ENCODE measurements at regions not wholly inside any gene's neighbourhood (a gene's known extent, or its start where the extent isn't known, plus 50 kb on each side); places are given as distances from the start of the nearest gene placed in this dataset.

- no peak for TF ChIP-seq REST (IDR thresholded peaks at IDR 0.05)
- TF ChIP-seq NPAS2 (CRISPR knock-in tag; IDR thresholded peaks at IDR 0.05; ENCODE audit: borderline replicate concordance): no peak
- TF ChIP-seq POLR2AphosphoS2 (conservative IDR thresholded peaks at IDR 0.05; ENCODE audit: low read length): no peak
- no peak for TF ChIP-seq ZSCAN20 (CRISPR knock-in tag; IDR thresholded peaks at IDR 0.05)
- no peak for TF ChIP-seq BHLHE40 (IDR thresholded peaks at IDR 0.05; ENCODE audit: low read depth, low read length)
- no peak for TF ChIP-seq FOSL2 (IDR thresholded peaks at IDR 0.05)
- no peak for TF ChIP-seq FOSL2 (CRISPR knock-in tag; IDR thresholded peaks at IDR 0.05)
Measured at GRCh38 chr1:229815076-229815475, 189.0 kb downstream of the URB2 start (continued).

- WGBS (ENCODE audit: missing lambda C conversion rate): 2% methylated on average over 2 of the region's 2 CpGs
- no peaks in the 10 kb centered on the region for H3K4me1 ChIP-seq
- ChIA-PET POLR2A (no interaction called here), CTCF (interaction anchor here (0.6 kb wide), 1 partner anchor 177 kb away, joined by 4 read pairs; no protein-coding TSS in a partner anchor)
- ATAC-seq: no peak
- DNase-seq (ENCODE audit: low read depth in 1 of 2, low spot score in 1 of 2): no peak
- H3K9me3 ChIP-seq: peaks cover 3% of the 10 kb centered on the region; the same call in 2 of the 3 replicates
- H3K4me2 ChIP-seq: no peak overlapping the region
- H3K27ac ChIP-seq: no peak overlapping the region
- no peak overlapping the region for H3K4me3 ChIP-seq
- no peak for FAIRE-seq
- TF ChIP-seq POLR2A (IDR thresholded peaks at IDR 0.05; ENCODE audit: low read length): no peak
- TF ChIP-seq, protein P1, sequence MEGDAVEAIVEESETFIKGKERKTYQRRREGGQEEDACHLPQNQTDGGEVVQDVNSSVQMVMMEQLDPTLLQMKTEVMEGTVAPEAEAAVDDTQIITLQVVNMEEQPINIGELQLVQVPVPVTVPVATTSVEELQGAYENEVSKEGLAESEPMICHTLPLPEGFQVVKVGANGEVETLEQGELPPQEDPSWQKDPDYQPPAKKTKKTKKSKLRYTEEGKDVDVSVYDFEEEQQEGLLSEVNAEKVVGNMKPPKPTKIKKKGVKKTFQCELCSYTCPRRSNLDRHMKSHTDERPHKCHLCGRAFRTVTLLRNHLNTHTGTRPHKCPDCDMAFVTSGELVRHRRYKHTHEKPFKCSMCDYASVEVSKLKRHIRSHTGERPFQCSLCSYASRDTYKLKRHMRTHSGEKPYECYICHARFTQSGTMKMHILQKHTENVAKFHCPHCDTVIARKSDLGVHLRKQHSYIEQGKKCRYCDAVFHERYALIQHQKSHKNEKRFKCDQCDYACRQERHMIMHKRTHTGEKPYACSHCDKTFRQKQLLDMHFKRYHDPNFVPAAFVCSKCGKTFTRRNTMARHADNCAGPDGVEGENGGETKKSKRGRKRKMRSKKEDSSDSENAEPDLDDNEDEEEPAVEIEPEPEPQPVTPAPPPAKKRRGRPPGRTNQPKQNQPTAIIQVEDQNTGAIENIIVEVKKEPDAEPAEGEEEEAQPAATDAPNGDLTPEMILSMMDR (IDR thresholded peaks at IDR 0.05): no peak
- TF ChIP-seq HES2 (IDR thresholded peaks at IDR 0.05): no peak
- TF ChIP-seq ATOH8 (CRISPR knock-in tag; IDR thresholded peaks at IDR 0.05; ENCODE audit: low read depth): no peak
- no peak for TF ChIP-seq JUNB (IDR thresholded peaks at IDR 0.05)
- no peak for TF ChIP-seq MYC (IDR thresholded peaks at IDR 0.05; ENCODE audit: borderline replicate concordance, low read length)
- no peak for TF ChIP-seq EHMT2 (IDR thresholded peaks at IDR 0.05; ENCODE audit: low read depth)
- TF ChIP-seq, protein P2, sequence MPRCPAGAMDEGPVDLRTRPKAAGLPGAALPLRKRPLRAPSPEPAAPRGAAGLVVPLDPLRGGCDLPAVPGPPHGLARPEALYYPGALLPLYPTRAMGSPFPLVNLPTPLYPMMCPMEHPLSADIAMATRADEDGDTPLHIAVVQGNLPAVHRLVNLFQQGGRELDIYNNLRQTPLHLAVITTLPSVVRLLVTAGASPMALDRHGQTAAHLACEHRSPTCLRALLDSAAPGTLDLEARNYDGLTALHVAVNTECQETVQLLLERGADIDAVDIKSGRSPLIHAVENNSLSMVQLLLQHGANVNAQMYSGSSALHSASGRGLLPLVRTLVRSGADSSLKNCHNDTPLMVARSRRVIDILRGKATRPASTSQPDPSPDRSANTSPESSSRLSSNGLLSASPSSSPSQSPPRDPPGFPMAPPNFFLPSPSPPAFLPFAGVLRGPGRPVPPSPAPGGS (IDR thresholded peaks at IDR 0.05): no peak
- no peak for TF ChIP-seq NR3C1 (IDR thresholded peaks at IDR 0.05)
- no peak for TF ChIP-seq TFCP2L1 (CRISPR knock-in tag; IDR thresholded peaks at IDR 0.05)
- no peak for TF ChIP-seq MAFK (IDR thresholded peaks at IDR 0.05; ENCODE audit: partially characterized antibody)
- TF ChIP-seq ESRRA (IDR thresholded peaks at IDR 0.05; ENCODE audit: borderline replicate concordance, low read length): no peak
- no peak for TF ChIP-seq ZSCAN20 (CRISPR knock-in tag; IDR thresholded peaks at IDR 0.05)
- TF ChIP-seq CBX2 (IDR thresholded peaks at IDR 0.05; ENCODE audit: borderline replicate concordance, low read depth): no peak
- no peak for TF ChIP-seq EP300 (IDR thresholded peaks at IDR 0.05)
- no peak for TF ChIP-seq RARB (CRISPR knock-in tag; IDR thresholded peaks at IDR 0.05)
- no peak for TF ChIP-seq SREBF2 (IDR thresholded peaks at IDR 0.05)
- no peak for TF ChIP-seq HOXA7 (CRISPR knock-in tag; IDR thresholded peaks at IDR 0.05)
- TF ChIP-seq, protein P3, sequence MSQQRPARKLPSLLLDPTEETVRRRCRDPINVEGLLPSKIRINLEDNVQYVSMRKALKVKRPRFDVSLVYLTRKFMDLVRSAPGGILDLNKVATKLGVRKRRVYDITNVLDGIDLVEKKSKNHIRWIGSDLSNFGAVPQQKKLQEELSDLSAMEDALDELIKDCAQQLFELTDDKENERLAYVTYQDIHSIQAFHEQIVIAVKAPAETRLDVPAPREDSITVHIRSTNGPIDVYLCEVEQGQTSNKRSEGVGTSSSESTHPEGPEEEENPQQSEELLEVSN (IDR thresholded peaks at IDR 0.05; ENCODE audit: borderline replicate concordance, low read depth): no peak
- TF ChIP-seq POLR2AphosphoS2 (conservative IDR thresholded peaks at IDR 0.05; ENCODE audit: low read length): no peak
Measured at GRCh38 chr1:229815961-229816360, 189.9 kb downstream of the URB2 start.
